Activated T-cell treated with anti-CD3 and anti-CD28 coated beads for 24 hours (primary cell): ENCODE measurements at regions not wholly inside any gene's neighbourhood (a gene's known extent, or its start where the extent isn't known, plus 50 kb on each side); places are given as distances from the start of the nearest gene placed in this dataset.

ENCODE experiments used
- DNase-seq: peaks from one replicate; pipeline ENCODE4 v3.0.0-alpha.2; 2020; ENCODE audit warnings: low read depth

DNA sequence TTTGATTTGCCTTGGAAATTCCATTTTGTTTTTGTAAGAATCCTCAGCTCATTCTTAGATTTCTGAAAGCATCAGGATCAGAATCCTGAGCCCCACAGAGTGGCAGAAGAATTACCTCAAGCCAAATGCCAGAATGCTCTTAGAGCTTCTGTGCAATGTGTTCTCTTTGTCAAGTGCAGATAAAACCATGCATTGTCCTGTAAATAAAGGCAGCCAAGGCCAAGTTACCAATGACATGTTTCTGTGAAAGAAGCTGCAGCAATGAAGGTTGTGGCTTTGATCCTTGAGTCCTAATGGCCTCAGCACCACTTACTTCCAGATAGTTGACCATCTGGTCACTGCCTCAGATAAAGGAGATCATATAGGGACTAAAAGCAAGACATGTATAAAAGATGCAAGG lies 343.3 kb upstream of the AKR1E2 start:
- no peak for DNase-seq

DNA sequence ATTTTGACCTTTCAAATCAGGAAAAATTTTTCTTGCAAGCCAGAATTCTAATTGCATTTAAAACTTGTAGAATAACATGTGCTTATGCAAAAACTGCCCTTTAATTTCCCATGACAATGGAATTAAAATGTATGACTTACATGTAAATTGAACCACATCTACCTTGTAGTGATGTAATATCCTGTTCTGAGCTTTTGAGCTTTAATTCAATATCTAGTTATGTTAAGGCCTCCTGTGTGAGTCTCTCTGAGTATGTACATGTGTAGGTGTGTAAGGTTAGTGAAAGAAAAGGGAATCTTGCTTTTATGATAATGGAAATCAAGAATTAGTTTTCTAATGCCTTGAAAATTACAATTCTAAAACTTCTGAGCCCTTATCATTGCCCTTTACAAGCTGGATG lies 344.8 kb upstream of the AKR1E2 start:
- no peak for DNase-seq

DNA sequence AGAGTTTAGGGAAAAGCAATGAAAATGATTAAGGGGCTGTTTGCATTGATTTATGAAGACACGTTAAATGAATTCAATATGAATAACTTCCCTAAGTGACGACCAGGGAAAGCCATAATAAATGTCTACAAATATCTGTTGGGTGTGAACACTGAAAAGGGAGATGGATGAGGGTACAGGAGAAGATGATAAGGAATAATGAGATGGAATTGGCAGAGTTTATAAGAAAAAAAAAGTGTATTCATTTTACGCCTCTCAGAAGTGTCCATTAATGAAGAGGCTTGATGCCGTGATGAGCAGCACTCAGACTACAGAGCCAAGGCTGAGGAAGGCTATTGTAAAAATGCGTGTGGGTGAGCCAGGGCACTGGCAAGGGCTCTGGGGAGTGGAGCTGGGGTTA lies 346.7 kb upstream of the AKR1E2 start:
- DNase-seq, result no peak

- no peak for DNase-seq
These were observed 348.3 kb upstream of the AKR1E2 start for GRCh38 chr10:4477664-4478063.

DNA sequence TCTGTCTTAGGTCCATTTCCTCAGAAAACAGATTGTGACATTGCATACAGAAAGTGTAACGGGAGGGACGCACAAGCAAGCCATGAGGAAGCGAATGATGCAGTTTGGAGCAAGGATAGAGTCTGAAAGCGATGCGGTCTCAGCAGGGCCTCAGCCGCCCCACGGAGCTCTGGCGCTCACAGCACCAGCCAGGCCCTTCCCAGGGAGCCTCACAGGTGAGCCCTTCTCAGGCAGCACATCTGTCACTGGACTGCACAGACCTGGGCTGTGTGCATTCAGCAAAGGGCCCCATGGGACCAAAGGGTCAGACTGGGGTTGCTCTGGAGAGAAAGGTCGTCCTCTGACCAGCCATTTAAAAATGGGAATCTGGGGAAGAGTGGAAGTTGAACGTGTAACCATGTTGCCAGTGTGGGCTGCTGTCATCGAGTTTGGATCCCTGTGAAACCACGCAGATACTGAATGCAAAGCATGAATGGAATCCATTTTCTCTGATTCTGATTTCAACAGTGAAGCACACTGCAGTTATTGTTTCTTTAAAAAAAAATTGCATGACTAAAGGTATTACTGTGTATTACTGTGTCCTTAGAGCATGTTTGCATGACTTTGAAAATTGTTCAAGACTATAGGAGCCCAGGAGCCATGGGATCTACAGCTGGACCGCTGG lies 350.0 kb upstream of the AKR1E2 start:
- no peak for DNase-seq

DNA sequence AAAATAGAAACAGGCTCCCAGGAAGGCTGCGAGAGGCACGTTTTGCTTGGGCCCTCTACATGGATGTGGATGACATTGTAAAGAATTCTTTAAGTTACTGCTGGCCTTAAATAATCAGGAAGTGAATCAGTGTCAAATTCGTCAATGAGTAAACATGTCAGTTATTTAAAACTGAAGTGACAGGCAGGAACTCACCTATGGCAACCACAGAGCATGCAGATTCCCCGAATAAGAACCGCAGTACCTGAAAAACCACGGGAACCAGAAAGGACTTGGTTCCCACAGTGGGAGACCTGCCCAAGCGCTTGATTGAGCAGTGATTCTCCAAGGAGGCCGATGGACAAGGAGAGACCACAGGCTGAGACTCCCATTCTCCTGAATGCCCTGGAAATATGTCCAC lies 351.2 kb upstream of the AKR1E2 start:
- DNase-seq, result no peak

GRCh38 chr10:4473977-4474376 lies 352.0 kb upstream of the AKR1E2 start:
- no peak for DNase-seq

- DNase-seq, result no peak
These were observed 353.7 kb upstream of the AKR1E2 start for GRCh38 chr10:4472190-4472904.

- DNase-seq, result no peak
These were observed 355.7 kb upstream of the AKR1E2 start for GRCh38 chr10:4470231-4470835.

GRCh38 chr10:4467481-4467880 lies 358.5 kb upstream of the AKR1E2 start:
- no peak for DNase-seq

DNA sequence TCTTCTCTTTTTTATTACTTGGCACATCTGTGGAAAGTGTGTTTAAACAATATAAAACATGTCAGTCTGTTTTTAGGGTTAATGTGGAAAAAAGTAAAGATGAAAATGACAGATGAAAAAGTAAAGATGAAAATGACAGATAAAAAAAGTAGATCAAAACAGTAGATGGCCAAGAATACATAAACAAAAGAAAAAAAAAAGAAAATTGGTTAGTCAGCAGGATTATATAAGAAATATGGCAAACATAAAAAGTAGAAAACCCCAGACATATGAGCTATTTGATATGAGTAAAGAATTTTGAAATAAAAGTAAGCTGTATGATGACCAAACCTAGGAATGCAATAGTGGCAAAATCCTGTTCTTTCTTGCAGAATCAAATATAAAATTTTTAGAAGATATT lies 365.7 kb upstream of the AKR1E2 start:
- no peak for DNase-seq

GRCh38 chr10:4459531-4459930 lies 366.5 kb upstream of the AKR1E2 start:
- DNase-seq, result no peak

- DNase-seq, result no peak
These were observed 368.4 kb upstream of the AKR1E2 start for GRCh38 chr10:4457597-4457996.

DNA sequence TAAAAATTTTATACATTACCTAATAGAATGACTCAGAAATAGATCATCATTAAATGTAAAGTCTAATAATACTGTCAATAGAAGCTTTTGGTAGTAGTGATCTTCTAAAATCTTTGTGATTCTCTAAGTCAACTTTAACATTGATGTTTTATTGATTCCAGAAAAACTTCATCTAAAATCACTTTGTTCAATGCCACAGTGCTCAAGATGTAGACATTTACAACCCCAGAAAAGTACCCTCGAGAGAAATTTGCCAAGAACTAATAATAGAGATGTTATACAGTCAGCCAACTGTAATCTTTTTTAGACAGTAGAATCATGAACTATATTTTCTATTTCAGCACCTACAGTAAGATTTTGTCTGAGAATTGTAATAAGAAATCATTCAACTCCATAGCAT lies 369.2 kb upstream of the AKR1E2 start:
- DNase-seq, result no peak

DNA sequence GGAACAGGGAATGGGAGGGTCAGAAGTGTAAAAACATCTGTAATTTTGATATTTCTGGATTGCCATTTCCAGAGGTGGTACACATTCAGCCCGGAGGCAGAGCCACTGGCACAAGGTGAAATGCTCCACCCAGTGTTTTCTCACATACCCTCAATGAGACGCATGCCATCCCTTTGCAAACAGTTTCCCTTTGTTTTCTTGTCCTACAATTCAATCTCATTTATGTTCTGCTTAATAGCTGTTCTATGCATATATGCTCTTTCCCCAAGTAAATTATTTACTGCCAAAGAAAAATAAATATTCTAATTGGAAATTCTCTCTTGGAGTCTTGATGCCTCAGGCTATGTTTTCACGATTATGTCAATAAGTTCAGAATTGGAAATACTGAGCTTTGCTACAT lies 369.7 kb upstream of the AKR1E2 start:
- no peak for DNase-seq

DNA sequence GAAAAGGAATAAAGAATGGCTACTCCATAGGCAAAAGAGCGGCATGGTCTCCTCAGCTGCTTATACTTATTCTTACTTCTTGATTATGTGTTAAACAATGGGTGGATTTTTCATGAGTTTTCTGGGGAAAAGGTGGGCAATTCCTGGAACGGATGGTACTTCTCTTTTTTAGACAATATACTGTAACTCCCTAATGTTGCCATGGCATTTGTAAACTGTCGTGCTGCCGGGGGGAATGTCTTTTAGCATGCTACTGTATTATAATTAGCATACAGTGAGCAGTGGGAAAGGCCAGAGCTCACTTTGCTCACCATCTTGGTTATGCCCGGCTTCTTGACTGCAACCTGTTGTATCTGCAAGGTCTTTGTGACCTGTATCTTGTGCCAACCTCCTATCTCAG lies 372.1 kb upstream of the AKR1E2 start:
- DNase-seq, result no peak

- DNase-seq, result no peak
These were observed 372.7 kb upstream of the AKR1E2 start for GRCh38 chr10:4453276-4453675.

DNA sequence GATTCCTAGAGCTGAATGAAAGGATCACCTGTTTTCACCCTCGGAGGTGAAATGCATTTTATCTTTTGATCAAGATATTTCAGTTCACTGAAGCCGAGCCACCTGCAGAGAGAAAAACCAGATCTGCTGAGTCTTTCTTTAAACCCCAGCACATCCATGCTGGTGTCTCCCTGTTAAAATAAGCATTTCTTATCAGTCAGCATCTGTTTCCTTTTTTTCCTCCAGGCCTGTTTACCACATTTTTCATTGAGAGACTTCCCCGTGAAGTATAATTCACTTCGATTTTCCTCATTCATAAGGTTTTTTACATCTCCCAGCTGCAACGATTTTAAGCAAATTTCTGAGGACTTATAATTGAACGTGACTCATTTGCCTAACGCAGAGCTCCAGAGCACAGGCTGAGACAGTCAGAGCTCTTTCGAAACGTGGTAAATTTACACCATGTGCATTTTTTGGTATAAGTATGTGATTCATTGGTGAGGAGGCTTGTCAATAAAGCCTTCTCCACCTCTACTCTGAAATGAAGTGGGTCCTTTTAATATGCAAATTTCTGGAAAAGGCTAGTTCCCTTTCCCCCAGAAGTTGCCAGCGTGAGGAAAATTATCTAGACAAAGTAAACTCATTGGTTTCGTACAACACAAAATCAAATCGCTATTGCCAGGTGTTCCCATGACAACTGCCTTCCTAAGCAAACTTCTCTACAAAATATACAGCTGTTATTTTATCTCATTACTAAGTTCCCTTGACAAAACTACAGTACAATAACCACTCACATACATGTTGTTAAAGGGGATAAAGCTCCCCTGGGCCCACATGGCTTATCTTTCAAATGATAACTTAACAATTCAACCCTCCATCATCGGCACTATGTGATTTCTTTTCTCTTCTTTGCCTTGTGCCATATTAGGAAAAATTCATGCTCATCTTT lies 374.8 kb upstream of the AKR1E2 start:
- DNase-seq, result no peak

DNA sequence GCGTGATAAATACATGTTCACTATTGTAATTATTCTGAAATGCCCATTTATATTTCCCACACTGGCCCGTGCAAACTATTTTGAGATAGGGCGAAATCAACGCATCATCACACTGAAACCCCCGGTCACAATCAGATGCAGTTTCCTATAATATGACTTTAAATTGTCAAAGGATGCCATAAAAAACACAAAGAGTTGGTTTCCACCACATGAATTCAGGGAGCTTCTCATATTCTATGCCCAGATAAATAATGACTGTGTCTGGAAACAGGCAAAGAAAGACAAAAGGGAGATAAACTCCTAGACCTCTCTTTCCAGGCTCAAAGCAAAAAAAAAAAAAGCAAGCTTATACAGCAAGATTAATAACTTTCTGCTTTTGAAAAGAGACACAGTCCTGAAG lies 375.8 kb upstream of the AKR1E2 start:
- no peak for DNase-seq

DNA sequence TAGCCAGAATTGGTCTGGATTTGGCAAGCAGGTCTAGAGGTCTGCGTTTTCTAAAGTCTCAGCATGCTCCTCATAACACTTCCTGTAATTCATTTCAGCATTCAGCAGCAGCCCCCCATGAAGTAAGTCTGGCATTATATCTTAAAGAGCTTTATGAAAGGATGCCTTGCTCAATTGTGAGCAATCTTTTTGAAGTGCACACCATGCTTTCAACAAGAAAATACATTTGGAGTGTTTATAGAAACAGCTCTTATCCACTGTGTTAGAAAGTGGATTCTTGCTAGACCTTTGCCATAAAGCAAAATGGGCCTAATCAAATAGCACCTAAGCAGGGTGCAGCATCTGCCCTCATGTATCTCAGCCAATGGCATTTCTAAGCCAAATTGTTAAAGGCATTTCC lies 378.0 kb upstream of the AKR1E2 start:
- DNase-seq, result no peak

GRCh38 chr10:4443419-4443818 lies 382.6 kb upstream of the AKR1E2 start:
- DNase-seq, result no peak

DNA sequence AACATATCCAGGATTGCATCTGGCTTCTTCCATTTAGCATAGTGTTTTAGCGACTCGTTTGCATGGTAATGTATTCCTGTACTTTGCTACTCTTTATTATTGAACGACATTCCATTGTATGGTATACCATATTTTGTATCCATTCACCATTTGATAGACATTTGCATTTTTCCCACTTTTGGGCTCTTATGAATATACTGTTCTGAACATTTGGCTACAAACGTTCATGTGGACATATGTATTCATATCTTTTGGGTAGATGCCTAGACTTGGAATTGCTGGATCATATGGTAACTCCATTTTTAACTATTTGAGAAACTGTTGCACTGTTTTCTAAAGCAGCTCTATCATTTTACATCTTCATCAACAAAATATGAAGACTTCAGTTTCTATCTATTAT lies 383.7 kb upstream of the AKR1E2 start:
- no peak for DNase-seq

- DNase-seq, result no peak
These were observed 385.7 kb upstream of the AKR1E2 start for GRCh38 chr10:4440260-4440659.
